ENCODE measurements at regions not wholly inside any gene's neighbourhood (a gene's known extent, or its start where the extent isn't known, plus 50 kb on each side); places are given as distances from the start of the nearest gene placed in this dataset.

- TF ChIP-seq CTCF (IDR thresholded peaks at IDR 0.05; ENCODE audit: low read length) (no peak), EZH2 (IDR thresholded peaks at IDR 0.05; ENCODE audit: borderline replicate concordance, low read length) (no peak)
These were observed 422.8 kb downstream of the GLRX3 start for GRCh38 chr10:130558746-130559546.
